ENCODE measurements at regions not wholly inside any gene's neighbourhood (a gene's known extent, or its start where the extent isn't known, plus 50 kb on each side); places are given as distances from the start of the nearest gene placed in this dataset.

DNA sequence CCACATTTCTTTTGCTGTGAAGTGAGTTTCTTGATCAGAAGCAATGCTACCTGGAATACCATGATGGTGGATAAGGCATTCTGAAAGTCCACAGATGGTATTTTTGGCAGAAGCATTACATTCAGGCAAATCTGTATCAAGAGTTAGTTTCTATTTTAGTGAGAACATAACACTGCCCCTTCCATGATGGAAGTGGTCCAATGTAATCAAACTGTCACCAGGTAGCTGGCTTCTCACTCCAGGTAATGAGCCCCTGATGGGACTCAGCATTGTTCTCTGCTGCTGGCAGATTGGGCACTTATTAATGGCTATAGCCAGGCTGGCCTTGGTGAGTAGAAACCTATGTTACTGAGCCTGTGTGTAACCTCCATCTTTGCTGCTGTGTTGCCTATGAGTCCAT is 80.7 kb downstream of the KCNA5 start:
- ATAC-seq (no peak), DNase-seq (ENCODE audit: low read depth, low spot score) (no peak), FAIRE-seq (no peak)
- Histone ChIP-seq H3K79me2 (ENCODE audit: control insufficient read depth, insufficient read depth, low read length) (no peaks in the 10 kb centered on the region), H2AFZ (ENCODE audit: control insufficient read depth, low read depth, low read length) (no peak overlapping the region), H3K9me3 (replicated peaks; ENCODE audit: control insufficient read depth, insufficient read depth, low read length) (no peaks in the 10 kb centered on the region), H3K4me3 (no peak overlapping the region), H4K20me1 (ENCODE audit: control insufficient read depth, insufficient read depth) (no peaks in the 10 kb centered on the region), H3K27me3 (replicated peaks in 1 of 2; ENCODE audit: control insufficient read depth in 2 of 2, insufficient read depth in 2 of 2, low read length in 1 of 2) (no peaks in the 10 kb centered on the region; a peak in 1 of 4 replicates), H3K36me3 (ENCODE audit: control insufficient read depth in 2 of 2, insufficient read depth in 2 of 2, low read length in 1 of 2) (no peaks in the 10 kb centered on the region), H3K9ac (ENCODE audit: control insufficient read depth, insufficient read depth, low read length) (no peak overlapping the region), H3K4me2 (ENCODE audit: control insufficient read depth, insufficient read depth) (no peak overlapping the region), H3K27ac (ENCODE audit: control insufficient read depth, insufficient read depth) (no peak overlapping the region), H3K4me1 (ENCODE audit: control insufficient read depth, insufficient read depth, low read length) (no peaks in the 10 kb centered on the region)
- ChIA-PET CTCF (no interaction called here), RAD21 (ENCODE audit: unreplicated experiment) (no interaction called here), SMC1A (ENCODE audit: uncharacterized antibody, unreplicated experiment) (no interaction called here), POLR2A (no interaction called here)
- BruUV-seq (replicated peaks): no TSS peak
- in situ Hi-C loops (cut with MboI): no loop called here
- intact Hi-C loops (cut with micrococcal nuclease; ENCODE audit: unreplicated experiment): no loop called here
- TF ChIP-seq BRCA1 (IDR thresholded peaks at IDR 0.05; ENCODE audit: low read depth, low read length) (no peak), NR2C2 (IDR thresholded peaks at IDR 0.05; ENCODE audit: borderline replicate concordance, control insufficient read depth, insufficient read length, low read depth) (no peak), ZNF207 (IDR thresholded peaks at IDR 0.05; ENCODE audit: borderline replicate concordance) (no peak), ZNF622 (IDR thresholded peaks at IDR 0.05) (no peak), DPF2 (IDR thresholded peaks at IDR 0.05) (no peak), MEF2B (IDR thresholded peaks at IDR 0.05; ENCODE audit: partially characterized antibody, poor library complexity, severe bottlenecking) (no peak), CHD4 (IDR thresholded peaks at IDR 0.05) (no peak), MEF2A (IDR thresholded peaks at IDR 0.05; ENCODE audit: insufficient read depth, low read depth, low read length) (no peak), WRNIP1 (IDR thresholded peaks at IDR 0.05; ENCODE audit: borderline replicate concordance, low read depth, low read length) (no peak)
- TF ChIP-seq, protein P1, sequence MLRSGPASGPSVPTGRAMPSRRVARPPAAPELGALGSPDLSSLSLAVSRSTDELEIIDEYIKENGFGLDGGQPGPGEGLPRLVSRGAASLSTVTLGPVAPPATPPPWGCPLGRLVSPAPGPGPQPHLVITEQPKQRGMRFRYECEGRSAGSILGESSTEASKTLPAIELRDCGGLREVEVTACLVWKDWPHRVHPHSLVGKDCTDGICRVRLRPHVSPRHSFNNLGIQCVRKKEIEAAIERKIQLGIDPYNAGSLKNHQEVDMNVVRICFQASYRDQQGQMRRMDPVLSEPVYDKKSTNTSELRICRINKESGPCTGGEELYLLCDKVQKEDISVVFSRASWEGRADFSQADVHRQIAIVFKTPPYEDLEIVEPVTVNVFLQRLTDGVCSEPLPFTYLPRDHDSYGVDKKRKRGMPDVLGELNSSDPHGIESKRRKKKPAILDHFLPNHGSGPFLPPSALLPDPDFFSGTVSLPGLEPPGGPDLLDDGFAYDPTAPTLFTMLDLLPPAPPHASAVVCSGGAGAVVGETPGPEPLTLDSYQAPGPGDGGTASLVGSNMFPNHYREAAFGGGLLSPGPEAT (IDR thresholded peaks at IDR 0.05; ENCODE audit: low read depth): no peak
- TF ChIP-seq, protein P2, sequence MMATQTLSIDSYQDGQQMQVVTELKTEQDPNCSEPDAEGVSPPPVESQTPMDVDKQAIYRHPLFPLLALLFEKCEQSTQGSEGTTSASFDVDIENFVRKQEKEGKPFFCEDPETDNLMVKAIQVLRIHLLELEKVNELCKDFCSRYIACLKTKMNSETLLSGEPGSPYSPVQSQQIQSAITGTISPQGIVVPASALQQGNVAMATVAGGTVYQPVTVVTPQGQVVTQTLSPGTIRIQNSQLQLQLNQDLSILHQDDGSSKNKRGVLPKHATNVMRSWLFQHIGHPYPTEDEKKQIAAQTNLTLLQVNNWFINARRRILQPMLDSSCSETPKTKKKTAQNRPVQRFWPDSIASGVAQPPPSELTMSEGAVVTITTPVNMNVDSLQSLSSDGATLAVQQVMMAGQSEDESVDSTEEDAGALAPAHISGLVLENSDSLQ (IDR thresholded peaks at IDR 0.05): no peak
- TF ChIP-seq, protein P3, sequence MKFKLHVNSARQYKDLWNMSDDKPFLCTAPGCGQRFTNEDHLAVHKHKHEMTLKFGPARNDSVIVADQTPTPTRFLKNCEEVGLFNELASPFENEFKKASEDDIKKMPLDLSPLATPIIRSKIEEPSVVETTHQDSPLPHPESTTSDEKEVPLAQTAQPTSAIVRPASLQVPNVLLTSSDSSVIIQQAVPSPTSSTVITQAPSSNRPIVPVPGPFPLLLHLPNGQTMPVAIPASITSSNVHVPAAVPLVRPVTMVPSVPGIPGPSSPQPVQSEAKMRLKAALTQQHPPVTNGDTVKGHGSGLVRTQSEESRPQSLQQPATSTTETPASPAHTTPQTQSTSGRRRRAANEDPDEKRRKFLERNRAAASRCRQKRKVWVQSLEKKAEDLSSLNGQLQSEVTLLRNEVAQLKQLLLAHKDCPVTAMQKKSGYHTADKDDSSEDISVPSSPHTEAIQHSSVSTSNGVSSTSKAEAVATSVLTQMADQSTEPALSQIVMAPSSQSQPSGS (IDR thresholded peaks at IDR 0.05; ENCODE audit: low read length): no peak
- TF ChIP-seq, protein P4, sequence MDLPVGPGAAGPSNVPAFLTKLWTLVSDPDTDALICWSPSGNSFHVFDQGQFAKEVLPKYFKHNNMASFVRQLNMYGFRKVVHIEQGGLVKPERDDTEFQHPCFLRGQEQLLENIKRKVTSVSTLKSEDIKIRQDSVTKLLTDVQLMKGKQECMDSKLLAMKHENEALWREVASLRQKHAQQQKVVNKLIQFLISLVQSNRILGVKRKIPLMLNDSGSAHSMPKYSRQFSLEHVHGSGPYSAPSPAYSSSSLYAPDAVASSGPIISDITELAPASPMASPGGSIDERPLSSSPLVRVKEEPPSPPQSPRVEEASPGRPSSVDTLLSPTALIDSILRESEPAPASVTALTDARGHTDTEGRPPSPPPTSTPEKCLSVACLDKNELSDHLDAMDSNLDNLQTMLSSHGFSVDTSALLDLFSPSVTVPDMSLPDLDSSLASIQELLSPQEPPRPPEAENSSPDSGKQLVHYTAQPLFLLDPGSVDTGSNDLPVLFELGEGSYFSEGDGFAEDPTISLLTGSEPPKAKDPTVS (IDR thresholded peaks at IDR 0.05; ENCODE audit: low read depth, low read length): no peak
- TF ChIP-seq, protein P5, sequence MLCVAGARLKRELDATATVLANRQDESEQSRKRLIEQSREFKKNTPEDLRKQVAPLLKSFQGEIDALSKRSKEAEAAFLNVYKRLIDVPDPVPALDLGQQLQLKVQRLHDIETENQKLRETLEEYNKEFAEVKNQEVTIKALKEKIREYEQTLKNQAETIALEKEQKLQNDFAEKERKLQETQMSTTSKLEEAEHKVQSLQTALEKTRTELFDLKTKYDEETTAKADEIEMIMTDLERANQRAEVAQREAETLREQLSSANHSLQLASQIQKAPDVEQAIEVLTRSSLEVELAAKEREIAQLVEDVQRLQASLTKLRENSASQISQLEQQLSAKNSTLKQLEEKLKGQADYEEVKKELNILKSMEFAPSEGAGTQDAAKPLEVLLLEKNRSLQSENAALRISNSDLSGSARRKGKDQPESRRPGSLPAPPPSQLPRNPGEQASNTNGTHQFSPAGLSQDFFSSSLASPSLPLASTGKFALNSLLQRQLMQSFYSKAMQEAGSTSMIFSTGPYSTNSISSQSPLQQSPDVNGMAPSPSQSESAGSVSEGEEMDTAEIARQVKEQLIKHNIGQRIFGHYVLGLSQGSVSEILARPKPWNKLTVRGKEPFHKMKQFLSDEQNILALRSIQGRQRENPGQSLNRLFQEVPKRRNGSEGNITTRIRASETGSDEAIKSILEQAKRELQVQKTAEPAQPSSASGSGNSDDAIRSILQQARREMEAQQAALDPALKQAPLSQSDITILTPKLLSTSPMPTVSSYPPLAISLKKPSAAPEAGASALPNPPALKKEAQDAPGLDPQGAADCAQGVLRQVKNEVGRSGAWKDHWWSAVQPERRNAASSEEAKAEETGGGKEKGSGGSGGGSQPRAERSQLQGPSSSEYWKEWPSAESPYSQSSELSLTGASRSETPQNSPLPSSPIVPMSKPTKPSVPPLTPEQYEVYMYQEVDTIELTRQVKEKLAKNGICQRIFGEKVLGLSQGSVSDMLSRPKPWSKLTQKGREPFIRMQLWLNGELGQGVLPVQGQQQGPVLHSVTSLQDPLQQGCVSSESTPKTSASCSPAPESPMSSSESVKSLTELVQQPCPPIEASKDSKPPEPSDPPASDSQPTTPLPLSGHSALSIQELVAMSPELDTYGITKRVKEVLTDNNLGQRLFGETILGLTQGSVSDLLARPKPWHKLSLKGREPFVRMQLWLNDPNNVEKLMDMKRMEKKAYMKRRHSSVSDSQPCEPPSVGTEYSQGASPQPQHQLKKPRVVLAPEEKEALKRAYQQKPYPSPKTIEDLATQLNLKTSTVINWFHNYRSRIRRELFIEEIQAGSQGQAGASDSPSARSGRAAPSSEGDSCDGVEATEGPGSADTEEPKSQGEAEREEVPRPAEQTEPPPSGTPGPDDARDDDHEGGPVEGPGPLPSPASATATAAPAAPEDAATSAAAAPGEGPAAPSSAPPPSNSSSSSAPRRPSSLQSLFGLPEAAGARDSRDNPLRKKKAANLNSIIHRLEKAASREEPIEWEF (IDR thresholded peaks at IDR 0.05; ENCODE audit: insufficient replicate concordance, low read depth, low read length): no peak

All from GM12878 (cell line).